Mesendoderm (in vitro differentiated cells): ENCODE measurements at regions not wholly inside any gene's neighbourhood (a gene's known extent, or its start where the extent isn't known, plus 50 kb on each side); places are given as distances from the start of the nearest gene placed in this dataset.

Experiments
- DNase-seq: peaks from one replicate; pipeline ENCODE4 v3.0.0; 2013
- H2AK5ac ChIP-seq: 2 replicates; pipeline ENCODE4 v1.6.1; 2013; ENCODE audit warnings: low read length, inconsistent platforms
- H2BK120ac ChIP-seq: 2 replicates; pipeline ENCODE4 v1.6.1; 2013; ENCODE audit warnings: low read depth, mild to moderate bottlenecking, low read length, moderate library complexity, mixed read lengths
- H2BK15ac ChIP-seq: replicated peaks from 2 replicates; pipeline ENCODE4 v1.6.1; 2013; ENCODE audit warnings: low read depth, mild to moderate bottlenecking, moderate library complexity
- H2BK5ac ChIP-seq: 2 replicates; pipeline ENCODE4 v1.6.1; 2013; ENCODE audit warnings: low read length, inconsistent platforms
- H3K18ac ChIP-seq: 2 replicates; pipeline ENCODE4 v1.6.1; 2013; ENCODE audit warnings: mild to moderate bottlenecking, low read length, mixed read lengths
- H3K23ac ChIP-seq: one replicate; pipeline ENCODE4 v1.6.1; 2013; ENCODE audit warnings: low read length
- H3K27ac ChIP-seq: 2 replicates; pipeline ENCODE4 v1.5.1; 2013; ENCODE audit warnings: low read depth, mild to moderate bottlenecking, inconsistent platforms, low read length, moderate library complexity
- H3K27me3 ChIP-seq: 2 replicates; pipeline ENCODE4 v1.6.1; 2013; ENCODE audit warnings: low read length, control low read depth, mild to moderate bottlenecking, inconsistent platforms; ENCODE audit not compliant: insufficient read depth, poor library complexity
- H3K36me3 ChIP-seq: 2 replicates; pipeline ENCODE4 v1.6.1; 2013; ENCODE audit warnings: low read length, inconsistent platforms; ENCODE audit not compliant: control insufficient read depth, insufficient read depth
- H3K4ac ChIP-seq: one replicate; pipeline ENCODE4 v1.6.1; 2013; ENCODE audit warnings: low read depth, mild to moderate bottlenecking, low read length, moderate library complexity
- H3K4me1 ChIP-seq: 2 replicates; pipeline ENCODE4 v1.6.1; 2013; ENCODE audit warnings: low read depth, low read length, inconsistent platforms; ENCODE audit not compliant: control insufficient read depth
- H3K4me2 ChIP-seq: 2 replicates; pipeline ENCODE4 v1.6.1; 2013; ENCODE audit warnings: low read length
- H3K4me3 ChIP-seq: 2 replicates; pipeline ENCODE4 v1.5.1; 2013; ENCODE audit warnings: mild to moderate bottlenecking, low read length
- H3K56ac ChIP-seq: one replicate; pipeline ENCODE4 v1.6.1; 2013; ENCODE audit warnings: low read length
- H3K79me1 ChIP-seq: 2 replicates; pipeline ENCODE4 v1.6.1; 2013; ENCODE audit warnings: low read length, inconsistent platforms
- H3K79me2 ChIP-seq: 2 replicates; pipeline ENCODE4 v1.6.1; 2013; ENCODE audit warnings: mild to moderate bottlenecking, low read length; ENCODE audit not compliant: control insufficient read depth, insufficient read depth
- H3K9ac ChIP-seq: 2 replicates; pipeline ENCODE4 v1.6.1; 2013; ENCODE audit warnings: low read length, inconsistent platforms
- H4K5ac ChIP-seq: one replicate; pipeline ENCODE4 v1.6.1; 2013; ENCODE audit warnings: low read length
- H4K8ac ChIP-seq: one replicate; pipeline ENCODE4 v1.6.1; 2013; ENCODE audit warnings: low read depth, mild to moderate bottlenecking, control low read depth, low read length, moderate library complexity
- WGBS: extraction: QIAGEN DNeasy Blood & Tissue Kit; methylation state at CpG from one replicate; pipeline ENCODE4 v1.1.7; 2013; ENCODE audit warnings: low lambda C conversion rate, missing lambda C conversion rate; ENCODE audit not compliant: insufficient coverage; ENCODE audit errors: extremely low coverage; 5-methylcytosine and 5-hydroxymethylcytosine counted together

DNA sequence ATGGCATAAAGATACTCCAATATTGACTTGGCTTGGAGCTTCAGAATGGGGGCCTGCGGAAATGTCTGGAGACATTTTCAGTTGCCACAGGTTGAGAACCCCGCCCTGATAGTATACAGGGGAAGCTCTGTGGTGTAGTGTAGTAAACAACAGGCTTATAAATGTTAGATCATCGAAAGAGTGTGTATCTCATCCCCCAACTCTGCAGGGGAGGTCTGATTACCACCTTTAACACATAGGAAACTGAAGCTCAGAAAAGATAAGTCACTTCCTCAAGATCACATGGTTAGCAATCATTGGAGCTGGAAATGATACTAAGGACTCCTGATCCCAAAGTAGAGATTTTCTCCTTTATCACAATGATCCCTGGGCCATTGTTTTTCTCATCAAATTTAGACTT, 144.5 kb upstream of the BMPER start:
- H3K56ac ChIP-seq: peak overlapping the region; percentile 69
- peak overlapping the region; percentile 81 for H2AK5ac ChIP-seq
- H3K36me3 ChIP-seq: no peaks in the 10 kb centered on the region
- no peaks in the 10 kb centered on the region for H3K79me1 ChIP-seq
- H2BK5ac ChIP-seq: peak overlapping the region; percentile 92
- peak; percentile 93 for DNase-seq
- H3K23ac ChIP-seq: no peak overlapping the region
- H3K4me3 ChIP-seq: no peak overlapping the region
- H3K18ac ChIP-seq: peak overlapping the region; percentile 93
- H4K8ac ChIP-seq: no peak overlapping the region
- peak overlapping the region; percentile 25 for H4K5ac ChIP-seq
- H3K9ac ChIP-seq: peak overlapping the region; percentile 15
- no peaks in the 10 kb centered on the region for H3K79me2 ChIP-seq
- peak overlapping the region; percentile 62 for H3K27ac ChIP-seq
- H2BK15ac ChIP-seq: peak overlapping the region; percentile 20
- WGBS: no CpG with 5 or more reads among the region's 3 CpGs
- no peak overlapping the region for H3K4me2 ChIP-seq
- peak overlapping the region; percentile 78 for H2BK120ac ChIP-seq
- peak overlapping the region; percentile 11 for H3K4ac ChIP-seq
- H3K27me3 ChIP-seq: no peaks in the 10 kb centered on the region
- H3K4me1 ChIP-seq: peaks cover 23% of the 10 kb centered on the region

DNA sequence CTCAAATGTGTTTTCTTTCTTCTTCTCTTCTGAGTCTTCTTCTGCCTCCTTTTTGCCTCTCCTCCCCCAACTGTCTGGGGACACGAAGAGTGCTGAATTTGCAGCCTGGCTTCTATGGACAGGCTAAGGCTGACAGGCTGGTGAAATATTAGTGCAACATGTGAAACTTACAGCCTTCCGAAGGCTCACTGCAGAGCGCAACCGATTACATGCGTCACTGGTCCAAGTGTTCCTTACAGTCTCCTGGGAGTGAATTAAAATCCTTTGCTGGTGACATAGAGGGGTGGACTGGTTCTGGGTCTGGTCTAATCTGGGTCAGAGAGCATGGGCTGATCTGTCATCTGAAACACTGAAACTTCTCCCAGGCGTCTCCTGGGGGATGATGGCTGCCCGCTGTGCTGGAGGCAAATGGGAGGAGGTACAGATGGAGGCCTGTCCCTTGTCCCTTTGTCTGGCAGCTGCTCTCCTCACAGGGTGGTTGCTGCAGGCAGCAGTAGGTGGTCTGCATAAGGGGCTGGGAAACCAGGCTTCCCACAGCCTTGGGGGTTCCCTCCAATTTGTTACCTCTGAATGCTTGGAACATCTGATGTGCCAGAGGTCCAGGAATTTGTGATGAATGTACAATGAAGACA, 143.8 kb upstream of the BMPER start:
- Histone ChIP-seq H3K79me1 (no peaks in the 10 kb centered on the region), H3K56ac (peak overlapping the region; percentile 32), H2BK15ac (no peak overlapping the region), H3K4me3 (no peak overlapping the region), H3K4me2 (no peak overlapping the region), H3K9ac (peak overlapping the region; percentile 23), H3K79me2 (no peaks in the 10 kb centered on the region), H2BK5ac (peak overlapping the region; percentile 55), H3K27me3 (no peaks in the 10 kb centered on the region), H2BK120ac (peak overlapping the region; percentile 46), H3K27ac (peak overlapping the region; percentile 62), H3K23ac (no peak overlapping the region), H3K4me1 (peaks cover 23% of the 10 kb centered on the region), H3K18ac (peak overlapping the region; percentile 15), H4K5ac (no peak overlapping the region), H2AK5ac (peak overlapping the region; percentile 25), H3K4ac (no peak overlapping the region), H3K36me3 (no peaks in the 10 kb centered on the region), H4K8ac (no peak overlapping the region)
- WGBS: no CpG with 5 or more reads among the region's 7 CpGs
- DNase-seq: peak; percentile 59

DNA sequence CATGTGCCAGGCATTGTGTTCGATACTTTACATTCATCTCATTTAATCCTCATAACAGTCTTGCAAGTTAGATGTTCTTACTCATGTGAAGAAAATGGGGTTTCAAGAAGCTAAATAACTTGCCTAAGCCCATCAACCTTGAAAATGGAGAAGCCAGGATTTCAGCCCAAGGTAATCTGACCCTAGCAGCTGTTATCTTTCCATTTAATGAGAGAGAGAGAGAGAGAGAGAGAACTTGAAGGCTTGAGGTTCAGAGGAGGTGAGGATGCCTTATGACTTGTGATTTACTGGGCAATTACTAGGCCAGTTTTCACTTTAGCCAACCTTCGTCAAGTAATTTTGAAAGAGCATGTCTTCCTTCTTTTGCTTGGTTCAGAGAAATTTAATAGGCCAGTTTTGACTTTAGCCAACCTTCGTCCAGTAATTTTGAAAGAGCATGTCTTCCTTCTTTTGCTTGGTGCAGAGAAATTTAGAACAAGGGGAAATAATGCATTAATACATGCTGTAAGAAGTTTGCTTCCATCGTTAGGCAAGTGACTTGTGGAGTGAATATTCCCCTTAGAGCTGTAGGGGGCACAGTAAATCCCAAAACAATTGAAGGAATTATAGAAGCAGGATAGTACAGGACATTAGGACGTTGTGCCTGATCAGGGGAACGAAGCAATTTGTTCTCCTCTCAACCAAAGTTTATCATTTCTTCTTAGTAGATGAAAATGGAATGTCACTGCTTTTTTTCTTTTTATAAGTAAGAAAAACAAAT, 143.0 kb upstream of the BMPER start:
- H3K56ac ChIP-seq: peak overlapping the region; percentile 32
- no peak overlapping the region for H4K5ac ChIP-seq
- H3K9ac ChIP-seq: peak overlapping the region; percentile 0
- H3K4me1 ChIP-seq: peaks cover 23% of the 10 kb centered on the region
- no peak overlapping the region for H3K23ac ChIP-seq
- peak; percentile 67 for DNase-seq
- no peak overlapping the region for H3K4me3 ChIP-seq
- H3K27ac ChIP-seq: peak overlapping the region; percentile 62
- H2AK5ac ChIP-seq: no peak overlapping the region
- no peak overlapping the region for H3K18ac ChIP-seq
- peak overlapping the region; percentile 55 for H2BK5ac ChIP-seq
- no peaks in the 10 kb centered on the region for H3K36me3 ChIP-seq
- H3K79me2 ChIP-seq: no peaks in the 10 kb centered on the region
- H2BK15ac ChIP-seq: no peak overlapping the region
- H3K4ac ChIP-seq: no peak overlapping the region
- peak overlapping the region; percentile 46 for H2BK120ac ChIP-seq
- no peaks in the 10 kb centered on the region for H3K79me1 ChIP-seq
- no peaks in the 10 kb centered on the region for H3K27me3 ChIP-seq
- no CpG with 5 or more reads among the region's 6 CpGs for WGBS
- no peak overlapping the region for H4K8ac ChIP-seq
- no peak overlapping the region for H3K4me2 ChIP-seq

DNA sequence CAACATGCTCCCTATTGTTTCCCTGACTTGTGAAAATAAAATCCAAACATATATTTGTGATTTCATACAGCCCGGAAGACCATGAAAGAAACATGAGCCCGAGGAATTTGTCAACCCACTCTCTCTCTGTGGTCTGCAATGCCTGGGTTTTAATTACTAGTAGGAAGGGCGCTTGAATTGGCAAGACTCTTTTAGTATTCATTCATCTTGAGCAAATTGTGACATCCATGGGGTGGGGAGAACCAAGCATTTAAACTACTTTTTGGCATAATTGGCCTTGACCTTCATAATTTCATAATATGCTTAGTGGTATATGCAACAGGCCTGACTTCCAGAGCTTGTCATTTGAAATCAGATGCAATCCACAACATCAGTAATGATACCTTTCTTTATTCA, 142.4 kb upstream of the BMPER start:
- Histone ChIP-seq H4K5ac (no peak overlapping the region), H3K23ac (no peak overlapping the region), H3K4me3 (no peak overlapping the region), H2AK5ac (peak overlapping the region; percentile 11), H3K4me2 (no peak overlapping the region), H2BK120ac (peak overlapping the region; percentile 92), H3K79me1 (no peaks in the 10 kb centered on the region), H3K27ac (no peak overlapping the region), H3K79me2 (no peaks in the 10 kb centered on the region), H3K4ac (no peak overlapping the region), H3K4me1 (peaks cover 23% of the 10 kb centered on the region), H4K8ac (no peak overlapping the region), H3K9ac (peak overlapping the region; percentile 17), H2BK15ac (peak overlapping the region; percentile 57), H3K56ac (no peak overlapping the region), H2BK5ac (peak overlapping the region; percentile 47), H3K36me3 (no peaks in the 10 kb centered on the region), H3K18ac (peak overlapping the region; percentile 68), H3K27me3 (no peaks in the 10 kb centered on the region)
- DNase-seq: no peak
- no CpG with 5 or more reads among the region's 3 CpGs for WGBS

DNA sequence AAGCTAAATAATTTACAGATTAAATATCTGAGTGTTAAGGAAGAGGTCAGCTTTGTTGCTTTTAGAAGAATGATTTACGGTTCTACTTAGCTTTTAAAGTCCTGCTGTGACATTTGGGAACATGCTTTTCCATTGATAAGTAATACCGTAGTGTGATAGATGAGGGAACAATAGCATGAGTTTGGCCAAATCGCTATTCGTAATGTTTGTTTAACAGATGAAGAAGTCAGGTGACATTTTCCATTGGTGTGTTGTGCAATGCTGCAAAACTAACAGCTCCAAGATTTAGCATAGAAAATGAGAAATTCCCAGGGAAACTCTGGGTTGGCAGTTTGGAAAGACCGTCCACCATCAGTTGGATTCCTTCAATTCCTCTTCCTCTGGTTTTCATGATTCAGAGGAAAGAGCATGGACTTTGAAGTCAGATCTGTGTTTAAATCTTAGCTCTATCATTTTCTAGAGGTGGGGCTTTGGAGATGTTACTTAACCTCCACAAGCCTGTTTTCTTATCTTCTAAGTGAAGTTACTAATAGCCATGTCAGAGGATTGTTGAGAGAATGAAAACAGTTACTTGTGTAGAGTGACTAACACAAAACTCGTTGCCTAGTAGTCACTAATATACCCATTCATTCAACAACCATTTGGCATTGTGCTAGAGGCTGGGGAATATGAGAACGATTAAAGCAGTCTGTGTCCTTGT, 140.4 kb upstream of the BMPER start:
- Histone ChIP-seq H3K9ac (no peak overlapping the region), H3K4ac (no peak overlapping the region), H4K8ac (no peak overlapping the region), H3K23ac (no peak overlapping the region), H3K79me1 (no peaks in the 10 kb centered on the region), H2AK5ac (no peak overlapping the region), H3K4me2 (no peak overlapping the region), H3K18ac (peak overlapping the region; percentile 69), H2BK15ac (no peak overlapping the region), H4K5ac (no peak overlapping the region), H3K27ac (peak overlapping the region; percentile 41), H3K4me1 (peaks cover 23% of the 10 kb centered on the region), H2BK5ac (no peak overlapping the region), H2BK120ac (no peak overlapping the region), H3K36me3 (no peaks in the 10 kb centered on the region), H3K79me2 (no peaks in the 10 kb centered on the region), H3K56ac (no peak overlapping the region), H3K27me3 (no peaks in the 10 kb centered on the region), H3K4me3 (no peak overlapping the region)
- DNase-seq: peak; percentile 82
- WGBS: no CpG with 5 or more reads among the region's 7 CpGs
